ENCODE measurements at regions not wholly inside any gene's neighbourhood (a gene's known extent, or its start where the extent isn't known, plus 50 kb on each side); places are given as distances from the start of the nearest gene placed in this dataset.

GRCh38 chr14:76304536-76305267 is 71.2 kb upstream of the ESRRB start:
- H3K27me3 ChIP-seq (ENCODE audit: insufficient read depth, low read length) = no peaks in the 10 kb centered on the region
- H3K27ac ChIP-seq (ENCODE audit: low read depth, low read length) = no peak overlapping the region
- no peak overlapping the region for H3K14ac ChIP-seq (ENCODE audit: low read length)
- H3K23ac ChIP-seq (ENCODE audit: low read length) = no peak overlapping the region
- H2BK120ac ChIP-seq (ENCODE audit: insufficient read depth, low read length, poor library complexity) = no peak overlapping the region
- no peak overlapping the region for H3K18ac ChIP-seq (ENCODE audit: low read length)
- H3K36me3 ChIP-seq (ENCODE audit: control insufficient read depth in 1 of 2, insufficient read depth in 2 of 2, low read length in 2 of 2) = no peaks in the 10 kb centered on the region
- no peak overlapping the region for H4K12ac ChIP-seq (ENCODE audit: low read depth, low read length)
- H3K4ac ChIP-seq (ENCODE audit: low read depth, low read length) = no peak overlapping the region
- H2AFZ ChIP-seq (ENCODE audit: insufficient read depth, low read length, poor library complexity) = no peak overlapping the region
- H3K4me2 ChIP-seq (ENCODE audit: low read length) = no peak overlapping the region
- no peak for DNase-seq
- no peak overlapping the region for H2BK5ac ChIP-seq (ENCODE audit: low read depth, low read length, poor library complexity)
- H3K9ac ChIP-seq (ENCODE audit: low read length) = no peak overlapping the region
- H3K4me3 ChIP-seq (ENCODE audit: low read depth, low read length) = no peak overlapping the region
- no peaks in the 10 kb centered on the region for H3K79me1 ChIP-seq (ENCODE audit: low read length)
- no peak overlapping the region for H2AK5ac ChIP-seq (ENCODE audit: low read length)
- H3K9me3 ChIP-seq (ENCODE audit: insufficient read depth, low read depth, low read length) = no peaks in the 10 kb centered on the region
- H2BK12ac ChIP-seq (ENCODE audit: low read length) = no peak overlapping the region
- WGBS (ENCODE audit: extremely low coverage, insufficient coverage, insufficient read length) = no CpG with 5 or more reads among the region's 7 CpGs
- no peak overlapping the region for H4K8ac ChIP-seq (ENCODE audit: low read depth, low read length)
- no peaks in the 10 kb centered on the region for H3K79me2 ChIP-seq (ENCODE audit: control insufficient read depth, insufficient read depth, low read length, poor library complexity)
- H4K91ac ChIP-seq (ENCODE audit: low read depth, low read length) = no peak overlapping the region
- no peaks in the 10 kb centered on the region for H3K4me1 ChIP-seq (ENCODE audit: control insufficient read depth in 1 of 2, insufficient read depth in 2 of 2, low read length in 2 of 2)

- Histone ChIP-seq H2BK120ac (ENCODE audit: insufficient read depth, low read length, poor library complexity) (no peak overlapping the region), H3K23ac (ENCODE audit: low read length) (no peak overlapping the region), H2BK12ac (ENCODE audit: low read length) (no peak overlapping the region), H3K4ac (ENCODE audit: low read depth, low read length) (no peak overlapping the region), H2AFZ (ENCODE audit: insufficient read depth, low read length, poor library complexity) (no peak overlapping the region), H4K8ac (ENCODE audit: low read depth, low read length) (no peak overlapping the region), H3K4me3 (ENCODE audit: low read depth, low read length) (no peak overlapping the region), H3K79me1 (ENCODE audit: low read length) (no peaks in the 10 kb centered on the region), H2AK5ac (ENCODE audit: low read length) (no peak overlapping the region), H3K14ac (ENCODE audit: low read length) (no peak overlapping the region), H3K9ac (ENCODE audit: low read length) (no peak overlapping the region), H2BK5ac (ENCODE audit: low read depth, low read length, poor library complexity) (no peak overlapping the region), H3K27ac (ENCODE audit: low read depth, low read length) (no peak overlapping the region), H3K27me3 (ENCODE audit: insufficient read depth, low read length) (no peaks in the 10 kb centered on the region), H3K18ac (ENCODE audit: low read length) (no peak overlapping the region), H3K36me3 (ENCODE audit: control insufficient read depth in 1 of 2, insufficient read depth in 2 of 2, low read length in 2 of 2) (no peaks in the 10 kb centered on the region), H3K4me1 (ENCODE audit: control insufficient read depth in 1 of 2, insufficient read depth in 2 of 2, low read length in 2 of 2) (no peaks in the 10 kb centered on the region), H4K12ac (ENCODE audit: low read depth, low read length) (no peak overlapping the region), H3K9me3 (ENCODE audit: insufficient read depth, low read depth, low read length) (no peaks in the 10 kb centered on the region), H4K91ac (ENCODE audit: low read depth, low read length) (no peak overlapping the region), H3K4me2 (ENCODE audit: low read length) (no peak overlapping the region), H3K79me2 (ENCODE audit: control insufficient read depth, insufficient read depth, low read length, poor library complexity) (no peaks in the 10 kb centered on the region)
- no peak for DNase-seq
- WGBS (ENCODE audit: extremely low coverage, insufficient coverage, insufficient read length) = no CpG with 5 or more reads among the region's 11 CpGs
Measured at GRCh38 chr14:76305268-76305826, 70.6 kb upstream of the ESRRB start.

- Histone ChIP-seq H3K4me1 (ENCODE audit: control insufficient read depth in 1 of 2, insufficient read depth in 2 of 2, low read length in 2 of 2) (no peaks in the 10 kb centered on the region), H4K12ac (ENCODE audit: low read depth, low read length) (no peak overlapping the region), H3K4me2 (ENCODE audit: low read length) (no peak overlapping the region), H3K18ac (ENCODE audit: low read length) (no peak overlapping the region), H4K8ac (ENCODE audit: low read depth, low read length) (no peak overlapping the region), H3K79me2 (ENCODE audit: control insufficient read depth, insufficient read depth, low read length, poor library complexity) (no peaks in the 10 kb centered on the region), H3K4ac (ENCODE audit: low read depth, low read length) (no peak overlapping the region), H3K9me3 (ENCODE audit: insufficient read depth, low read depth, low read length) (no peaks in the 10 kb centered on the region), H2AK5ac (ENCODE audit: low read length) (no peak overlapping the region), H3K4me3 (ENCODE audit: low read depth, low read length) (no peak overlapping the region), H4K91ac (ENCODE audit: low read depth, low read length) (no peak overlapping the region), H3K36me3 (ENCODE audit: control insufficient read depth in 1 of 2, insufficient read depth in 2 of 2, low read length in 2 of 2) (no peaks in the 10 kb centered on the region), H3K27me3 (ENCODE audit: insufficient read depth, low read length) (peaks cover 1% of the 10 kb centered on the region), H2BK5ac (ENCODE audit: low read depth, low read length, poor library complexity) (no peak overlapping the region), H2AFZ (ENCODE audit: insufficient read depth, low read length, poor library complexity) (no peak overlapping the region), H3K14ac (ENCODE audit: low read length) (no peak overlapping the region), H3K23ac (ENCODE audit: low read length) (no peak overlapping the region), H3K9ac (ENCODE audit: low read length) (no peak overlapping the region), H2BK12ac (ENCODE audit: low read length) (no peak overlapping the region), H3K27ac (ENCODE audit: low read depth, low read length) (no peak overlapping the region), H2BK120ac (ENCODE audit: insufficient read depth, low read length, poor library complexity) (no peak overlapping the region), H3K79me1 (ENCODE audit: low read length) (no peaks in the 10 kb centered on the region)
- no peak for DNase-seq
- no CpG with 5 or more reads among the region's 12 CpGs for WGBS (ENCODE audit: extremely low coverage, insufficient coverage, insufficient read length)
Measured at GRCh38 chr14:76306131-76306530, 69.8 kb upstream of the ESRRB start.

- Histone ChIP-seq H2AK5ac (ENCODE audit: low read length) (no peak overlapping the region), H3K36me3 (ENCODE audit: control insufficient read depth in 1 of 2, insufficient read depth in 2 of 2, low read length in 2 of 2) (no peaks in the 10 kb centered on the region), H3K79me2 (ENCODE audit: control insufficient read depth, insufficient read depth, low read length, poor library complexity) (no peaks in the 10 kb centered on the region), H2BK5ac (ENCODE audit: low read depth, low read length, poor library complexity) (no peak overlapping the region), H3K23ac (ENCODE audit: low read length) (no peak overlapping the region), H3K27ac (ENCODE audit: low read depth, low read length) (no peak overlapping the region), H3K18ac (ENCODE audit: low read length) (no peak overlapping the region), H4K12ac (ENCODE audit: low read depth, low read length) (no peak overlapping the region), H3K4me1 (ENCODE audit: control insufficient read depth in 1 of 2, insufficient read depth in 2 of 2, low read length in 2 of 2) (no peaks in the 10 kb centered on the region), H4K91ac (ENCODE audit: low read depth, low read length) (no peak overlapping the region), H3K4ac (ENCODE audit: low read depth, low read length) (no peak overlapping the region), H2BK12ac (ENCODE audit: low read length) (no peak overlapping the region), H2BK120ac (ENCODE audit: insufficient read depth, low read length, poor library complexity) (no peak overlapping the region), H2AFZ (ENCODE audit: insufficient read depth, low read length, poor library complexity) (no peak overlapping the region), H3K14ac (ENCODE audit: low read length) (no peak overlapping the region), H3K4me2 (ENCODE audit: low read length) (no peak overlapping the region), H3K9ac (ENCODE audit: low read length) (no peak overlapping the region), H4K8ac (ENCODE audit: low read depth, low read length) (no peak overlapping the region), H3K4me3 (ENCODE audit: low read depth, low read length) (no peak overlapping the region), H3K27me3 (ENCODE audit: insufficient read depth, low read length) (peaks cover 5% of the 10 kb centered on the region), H3K9me3 (ENCODE audit: insufficient read depth, low read depth, low read length) (no peaks in the 10 kb centered on the region), H3K79me1 (ENCODE audit: low read length) (no peaks in the 10 kb centered on the region)
- WGBS (ENCODE audit: extremely low coverage, insufficient coverage, insufficient read length) = no CpG with 5 or more reads among the region's 15 CpGs
- peak; percentile 52 to 91 for DNase-seq
Measured at GRCh38 chr14:76307786-76308780, 67.9 kb upstream of the ESRRB start.

Measured in trophoblast cell (in vitro differentiated cells and primary cell).